ENCODE measurements at regions not wholly inside any gene's neighbourhood (a gene's known extent, or its start where the extent isn't known, plus 50 kb on each side); places are given as distances from the start of the nearest gene placed in this dataset.

DNA sequence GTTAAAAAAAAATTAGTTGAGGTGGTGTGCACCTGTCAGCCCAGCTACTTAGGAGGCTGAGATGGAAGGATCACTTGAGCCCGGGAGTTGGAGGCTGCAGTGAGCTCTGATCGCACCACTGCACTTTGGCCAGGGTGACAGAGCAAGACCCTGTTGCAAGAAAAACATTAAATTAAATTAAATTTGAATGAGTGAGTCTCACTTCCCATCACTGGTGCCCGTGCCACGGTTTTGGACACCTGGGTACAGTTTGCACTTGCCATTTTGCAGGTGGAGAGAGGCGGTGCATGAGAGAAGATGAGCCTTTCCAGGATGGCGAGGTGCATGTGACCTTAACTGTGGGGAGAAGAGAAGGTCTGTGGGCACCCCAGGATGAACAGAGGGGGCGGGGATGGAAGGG is 60.3 kb upstream of the ZNF536 start:
- TF ChIP-seq POLR2AphosphoS5 (IDR thresholded peaks at IDR 0.05) (no peak), POLR2A (IDR thresholded peaks at IDR 0.05) (no peak)
- TF ChIP-seq, protein P1, sequence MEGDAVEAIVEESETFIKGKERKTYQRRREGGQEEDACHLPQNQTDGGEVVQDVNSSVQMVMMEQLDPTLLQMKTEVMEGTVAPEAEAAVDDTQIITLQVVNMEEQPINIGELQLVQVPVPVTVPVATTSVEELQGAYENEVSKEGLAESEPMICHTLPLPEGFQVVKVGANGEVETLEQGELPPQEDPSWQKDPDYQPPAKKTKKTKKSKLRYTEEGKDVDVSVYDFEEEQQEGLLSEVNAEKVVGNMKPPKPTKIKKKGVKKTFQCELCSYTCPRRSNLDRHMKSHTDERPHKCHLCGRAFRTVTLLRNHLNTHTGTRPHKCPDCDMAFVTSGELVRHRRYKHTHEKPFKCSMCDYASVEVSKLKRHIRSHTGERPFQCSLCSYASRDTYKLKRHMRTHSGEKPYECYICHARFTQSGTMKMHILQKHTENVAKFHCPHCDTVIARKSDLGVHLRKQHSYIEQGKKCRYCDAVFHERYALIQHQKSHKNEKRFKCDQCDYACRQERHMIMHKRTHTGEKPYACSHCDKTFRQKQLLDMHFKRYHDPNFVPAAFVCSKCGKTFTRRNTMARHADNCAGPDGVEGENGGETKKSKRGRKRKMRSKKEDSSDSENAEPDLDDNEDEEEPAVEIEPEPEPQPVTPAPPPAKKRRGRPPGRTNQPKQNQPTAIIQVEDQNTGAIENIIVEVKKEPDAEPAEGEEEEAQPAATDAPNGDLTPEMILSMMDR (IDR thresholded peaks at IDR 0.05), result no peak

Measured in gastroesophageal sphincter (tissue), 3 donors.